Activated CD4-positive, alpha-beta T cell treated with anti-CD3 and anti-CD28 coated beads, Interleukin-2, amount 10 ng/mL, durations not matched to agents 24 days and 14 days (primary cell): ENCODE measurements at regions not wholly inside any gene's neighbourhood (a gene's known extent, or its start where the extent isn't known, plus 50 kb on each side); places are given as distances from the start of the nearest gene placed in this dataset.

Experiments
- DNase-seq: peaks from one replicate; pipeline ENCODE4 v3.0.0; 2022
- H3K27ac Mint-ChIP-seq: one replicate; pipeline ENCODE4 v1.8.0; 2022; ENCODE audit warnings: mild to moderate bottlenecking, mixed read lengths
- H3K27me3 Mint-ChIP-seq: one replicate; pipeline ENCODE4 v1.8.0; 2022; ENCODE audit warnings: mixed read lengths
- H3K36me3 Mint-ChIP-seq: one replicate; pipeline ENCODE4 v1.8.0; 2022; ENCODE audit warnings: low read depth, mild to moderate bottlenecking, mixed read lengths
- H3K4me1 Mint-ChIP-seq: one replicate; pipeline ENCODE4 v1.8.0; 2021; ENCODE audit warnings: mixed read lengths
- H3K4me3 Mint-ChIP-seq: one replicate; pipeline ENCODE4 v1.8.0; 2022; ENCODE audit warnings: mild to moderate bottlenecking, moderate library complexity, mixed read lengths
- H3K9me3 Mint-ChIP-seq: one replicate; pipeline ENCODE4 v1.8.0; 2021; ENCODE audit warnings: mixed read lengths
- intact Hi-C: fragments of 100-400 bp; cut with micrococcal nuclease; formaldehyde crosslinking; loops from one replicate; pipeline ENCODE4 v1.15.1; 2023

GRCh38 chr5:158309088-158309807 is 450.3 kb upstream of the CLINT1 start:
- Mint-ChIP-seq H3K27ac (no peak overlapping the region), H3K4me1 (no peaks in the 10 kb centered on the region), H3K27me3 (no peaks in the 10 kb centered on the region), H3K9me3 (peaks cover 4% of the 10 kb centered on the region), H3K36me3 (no peaks in the 10 kb centered on the region), H3K4me3 (no peak overlapping the region)
- DNase-seq = no peak
- intact Hi-C loops = no loop called here

GRCh38 chr5:158308429-158309025 is 449.6 kb upstream of the CLINT1 start:
- DNase-seq = no peak
- Mint-ChIP-seq H3K4me1 (no peaks in the 10 kb centered on the region), H3K36me3 (no peaks in the 10 kb centered on the region), H3K4me3 (no peak overlapping the region), H3K27me3 (no peaks in the 10 kb centered on the region), H3K9me3 (peaks cover 4% of the 10 kb centered on the region), H3K27ac (no peak overlapping the region)
- intact Hi-C loops = no loop called here

- Mint-ChIP-seq H3K27me3 (no peaks in the 10 kb centered on the region), H3K4me3 (no peak overlapping the region), H3K4me1 (no peaks in the 10 kb centered on the region), H3K9me3 (peaks cover 4% of the 10 kb centered on the region), H3K36me3 (no peaks in the 10 kb centered on the region), H3K27ac (no peak overlapping the region)
- no peak for DNase-seq
- intact Hi-C loops = no loop called here
These were observed 446.9 kb upstream of the CLINT1 start for GRCh38 chr5:158305861-158306260.

- Mint-ChIP-seq H3K36me3 (no peaks in the 10 kb centered on the region), H3K4me1 (no peaks in the 10 kb centered on the region), H3K27ac (no peak overlapping the region), H3K4me3 (no peak overlapping the region), H3K9me3 (no peaks in the 10 kb centered on the region), H3K27me3 (no peaks in the 10 kb centered on the region)
- DNase-seq = no peak
- intact Hi-C loops = no loop called here
These were observed 445.7 kb upstream of the CLINT1 start for GRCh38 chr5:158304607-158305006.

- intact Hi-C loops = no loop called here
- H3K36me3 Mint-ChIP-seq = no peaks in the 10 kb centered on the region
- H3K9me3 Mint-ChIP-seq = no peaks in the 10 kb centered on the region
These were observed 444.9 kb upstream of the CLINT1 start for GRCh38 chr5:158303883-158304282.

GRCh38 chr5:158303275-158303674 is 444.3 kb upstream of the CLINT1 start:
- H3K36me3 Mint-ChIP-seq = no peaks in the 10 kb centered on the region
- H3K9me3 Mint-ChIP-seq = no peaks in the 10 kb centered on the region
- H3K27me3 Mint-ChIP-seq = no peaks in the 10 kb centered on the region
- H3K4me3 Mint-ChIP-seq = no peak overlapping the region
- intact Hi-C loops = no loop called here
- no peak overlapping the region for H3K27ac Mint-ChIP-seq
- DNase-seq = no peak
- no peaks in the 10 kb centered on the region for H3K4me1 Mint-ChIP-seq

More at GRCh38 chr5:158303883-158304282, 444.9 kb upstream of the CLINT1 start:
- Mint-ChIP-seq H3K4me3 (no peak overlapping the region), H3K4me1 (no peaks in the 10 kb centered on the region), H3K27ac (no peak overlapping the region), H3K27me3 (no peaks in the 10 kb centered on the region)
- no peak for DNase-seq

GRCh38 chr5:158302029-158302428 is 443.1 kb upstream of the CLINT1 start:
- Mint-ChIP-seq H3K27me3 (no peaks in the 10 kb centered on the region), H3K9me3 (no peaks in the 10 kb centered on the region), H3K36me3 (no peaks in the 10 kb centered on the region), H3K4me1 (no peaks in the 10 kb centered on the region), H3K4me3 (no peak overlapping the region), H3K27ac (no peak overlapping the region)
- intact Hi-C loops = no loop called here
- no peak for DNase-seq

GRCh38 chr5:158301186-158301585 is 442.2 kb upstream of the CLINT1 start:
- H3K36me3 Mint-ChIP-seq = no peaks in the 10 kb centered on the region
- no peaks in the 10 kb centered on the region for H3K27me3 Mint-ChIP-seq
- DNase-seq = no peak
- no peak overlapping the region for H3K27ac Mint-ChIP-seq
- intact Hi-C loops = no loop called here
- peaks cover 5% of the 10 kb centered on the region for H3K9me3 Mint-ChIP-seq
- no peak overlapping the region for H3K4me3 Mint-ChIP-seq
- H3K4me1 Mint-ChIP-seq = no peaks in the 10 kb centered on the region

- Mint-ChIP-seq H3K9me3 (peaks cover 5% of the 10 kb centered on the region), H3K4me1 (no peaks in the 10 kb centered on the region), H3K36me3 (no peaks in the 10 kb centered on the region), H3K4me3 (no peak overlapping the region), H3K27me3 (no peaks in the 10 kb centered on the region), H3K27ac (no peak overlapping the region)
- no peak for DNase-seq
- intact Hi-C loops = no loop called here
These were observed 441.3 kb upstream of the CLINT1 start for GRCh38 chr5:158300256-158300655.

- Mint-ChIP-seq H3K4me3 (no peak overlapping the region), H3K4me1 (no peaks in the 10 kb centered on the region), H3K27ac (no peak overlapping the region), H3K27me3 (no peaks in the 10 kb centered on the region), H3K9me3 (peaks cover 5% of the 10 kb centered on the region), H3K36me3 (no peaks in the 10 kb centered on the region)
- intact Hi-C loops = no loop called here
- DNase-seq = no peak
These were observed 438.1 kb upstream of the CLINT1 start for GRCh38 chr5:158297002-158297527.

- H3K27me3 Mint-ChIP-seq = no peaks in the 10 kb centered on the region
- no peak overlapping the region for H3K4me3 Mint-ChIP-seq
- H3K9me3 Mint-ChIP-seq = peaks cover 5% of the 10 kb centered on the region
- H3K27ac Mint-ChIP-seq = no peak overlapping the region
- H3K4me1 Mint-ChIP-seq = no peaks in the 10 kb centered on the region
- intact Hi-C loops = no loop called here
- no peak for DNase-seq
- no peaks in the 10 kb centered on the region for H3K36me3 Mint-ChIP-seq
These were observed 435.8 kb upstream of the CLINT1 start for GRCh38 chr5:158294701-158295100.

- intact Hi-C loops = no loop called here
- Mint-ChIP-seq H3K4me3 (no peak overlapping the region), H3K9me3 (peaks cover 5% of the 10 kb centered on the region), H3K27ac (no peak overlapping the region), H3K27me3 (no peaks in the 10 kb centered on the region), H3K4me1 (no peaks in the 10 kb centered on the region), H3K36me3 (no peaks in the 10 kb centered on the region)
- no peak for DNase-seq
These were observed 434.0 kb upstream of the CLINT1 start for GRCh38 chr5:158292981-158293380.

- no peaks in the 10 kb centered on the region for H3K9me3 Mint-ChIP-seq
- no peaks in the 10 kb centered on the region for H3K4me1 Mint-ChIP-seq
- DNase-seq = no peak
- H3K36me3 Mint-ChIP-seq = no peaks in the 10 kb centered on the region
- H3K27me3 Mint-ChIP-seq = no peaks in the 10 kb centered on the region
- intact Hi-C loops = no loop called here
- no peak overlapping the region for H3K4me3 Mint-ChIP-seq
- no peak overlapping the region for H3K27ac Mint-ChIP-seq
These were observed 431.0 kb upstream of the CLINT1 start for GRCh38 chr5:158289967-158290366.

- Mint-ChIP-seq H3K36me3 (no peaks in the 10 kb centered on the region), H3K4me3 (no peak overlapping the region), H3K27ac (no peak overlapping the region), H3K4me1 (no peaks in the 10 kb centered on the region), H3K27me3 (no peaks in the 10 kb centered on the region), H3K9me3 (no peaks in the 10 kb centered on the region)
- intact Hi-C loops = no loop called here
- DNase-seq = no peak
These were observed 429.3 kb upstream of the CLINT1 start for GRCh38 chr5:158288272-158288657.
